Left cardiac atrium (tissue), 4 donors: ENCODE measurements at regions not wholly inside any gene's neighbourhood (a gene's known extent, or its start where the extent isn't known, plus 50 kb on each side); places are given as distances from the start of the nearest gene placed in this dataset.

Experiments
- ATAC-seq, 2 donors: fragments of 200-7000 bp; cut with Tn5 transposase; one replicate each; pipeline ENCODE4 v1.9.1; 2020; ENCODE audit warnings: mild to moderate bottlenecking in 2 of 2, moderate library complexity in 2 of 2
- DNase-seq: peaks from one replicate; pipeline ENCODE4 v3.0.0-alpha.2; 2020
- intact Hi-C, 2 donors: fragments of 100-400 bp; cut with DNase I; formaldehyde crosslinking; loops; one replicate each; pipeline versions ENCODE4 v1.14.1 to v1.15.1; 2022 to 2023
- donor health status: DM: no; HTN: yes; CAD: no.
- donor health status: DM: no; HTN: yes; CAD: no; lungs with severe emphysema.
- donor health status: DM: yes; HTN: yes; CAD: no.
- donor health status: Dilated cardiomyopathy.

- intact Hi-C loops: no loop called here
- ATAC-seq (no peak), DNase-seq (no peak)
These were observed 152.9 kb downstream of the RTL3 start for GRCh38 chrX:78506248-78506647.

DNA sequence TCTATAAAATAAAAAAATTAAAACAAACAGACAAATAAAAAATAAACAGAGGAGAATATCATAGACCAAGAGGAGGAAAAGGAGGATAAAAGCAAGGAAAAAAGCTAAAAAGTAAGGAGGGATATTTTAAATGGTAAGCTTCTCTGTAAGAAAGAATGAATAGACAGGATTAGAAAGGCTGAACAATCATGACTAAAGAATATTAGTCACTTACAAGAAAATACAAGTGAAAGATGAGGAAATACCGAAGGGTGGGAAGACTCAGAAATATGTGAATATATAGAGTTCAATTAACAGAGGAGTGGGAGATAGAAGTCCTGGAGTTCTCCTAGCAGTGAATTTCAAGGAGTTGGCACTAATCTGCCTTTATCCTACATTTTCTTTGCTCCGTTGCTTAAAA is 162.6 kb downstream of the RTL3 start:
- intact Hi-C loops: no loop called here
- DNase-seq: no peak
- ATAC-seq: no peak

DNA sequence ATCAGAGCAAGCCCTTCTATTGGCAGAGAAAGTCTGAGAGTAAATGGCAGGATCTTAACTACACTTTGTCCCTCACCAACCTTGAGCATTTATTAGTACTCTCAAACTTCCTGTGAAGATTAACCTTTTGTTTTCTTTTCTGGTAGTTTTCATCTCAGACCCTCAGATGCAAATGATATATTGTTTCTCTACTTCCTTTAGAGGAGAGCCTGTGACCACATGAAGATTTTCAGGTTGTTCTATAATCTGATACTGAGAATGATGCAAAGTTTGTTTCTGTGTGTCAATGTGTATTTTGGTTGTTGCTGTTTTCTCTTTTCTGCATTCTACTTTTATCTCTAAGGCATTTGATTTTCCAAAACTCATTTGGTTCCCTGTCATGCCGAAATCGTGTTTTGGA is 165.8 kb upstream of the CYSLTR1 start:
- ATAC-seq (no peak), DNase-seq (no peak)
- intact Hi-C loops: no loop called here

DNA sequence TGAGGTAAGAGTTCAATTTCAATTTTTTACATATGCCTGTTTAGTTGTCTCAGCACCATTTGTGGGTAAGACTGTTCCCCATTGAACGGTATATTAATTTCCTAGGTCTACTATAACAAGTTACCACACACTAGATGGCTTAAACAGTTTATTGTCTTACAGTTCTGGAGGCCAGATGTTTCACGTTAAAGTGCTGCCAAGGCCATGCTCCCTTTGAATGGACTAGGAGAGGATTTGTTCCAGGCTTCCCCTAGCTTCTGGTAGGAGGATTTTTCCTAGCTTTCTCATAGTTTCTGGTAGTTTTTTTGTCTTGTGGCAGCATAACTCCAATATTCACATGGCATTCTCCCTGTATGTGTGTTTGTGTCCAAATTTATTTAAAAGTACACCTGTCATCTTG is 149.3 kb upstream of the CYSLTR1 start:
- DNase-seq (no peak), ATAC-seq (no peak)
- intact Hi-C loops: no loop called here

GRCh38 chrX:78456909-78457308 is 129.5 kb upstream of the CYSLTR1 start:
- ATAC-seq (no peak), DNase-seq (no peak)
- intact Hi-C loops: no loop called here

- intact Hi-C loops: no loop called here
- DNase-seq: no peak
- no peak for ATAC-seq
These were observed 128.5 kb upstream of the CYSLTR1 start for GRCh38 chrX:78455901-78456300.

GRCh38 chrX:78452356-78452755 is 124.9 kb upstream of the CYSLTR1 start:
- DNase-seq: no peak
- intact Hi-C loops: no loop called here
- no peak for ATAC-seq

DNA sequence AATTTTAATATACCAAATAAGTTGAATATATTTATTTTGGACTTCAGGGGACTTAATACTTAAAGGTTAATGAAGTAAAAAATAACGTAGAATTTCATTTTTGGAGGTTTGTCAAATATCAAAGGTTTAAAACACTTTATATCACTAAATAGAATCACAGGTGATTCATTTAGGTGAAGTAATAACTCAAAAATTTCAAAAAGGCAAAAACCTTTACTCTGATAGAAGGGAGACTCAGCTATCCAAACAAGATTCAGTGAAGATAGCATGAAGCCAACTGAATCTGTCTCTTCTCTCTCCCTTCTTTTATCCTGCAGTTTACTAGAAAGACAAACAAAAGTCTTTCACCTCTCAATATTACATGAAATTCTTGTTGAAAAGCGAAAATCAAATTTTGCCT is 110.2 kb upstream of the CYSLTR1 start:
- intact Hi-C loops: no loop called here
- DNase-seq (no peak), ATAC-seq (no peak)

GRCh38 chrX:78429172-78429571 is 101.8 kb upstream of the CYSLTR1 start:
- no peak for DNase-seq
- no peak for ATAC-seq
- intact Hi-C loops: no loop called here

- intact Hi-C loops: no loop called here
- ATAC-seq: no peak
- no peak for DNase-seq
These were observed 61.3 kb upstream of the CYSLTR1 start for GRCh38 chrX:78388663-78389062.

DNA sequence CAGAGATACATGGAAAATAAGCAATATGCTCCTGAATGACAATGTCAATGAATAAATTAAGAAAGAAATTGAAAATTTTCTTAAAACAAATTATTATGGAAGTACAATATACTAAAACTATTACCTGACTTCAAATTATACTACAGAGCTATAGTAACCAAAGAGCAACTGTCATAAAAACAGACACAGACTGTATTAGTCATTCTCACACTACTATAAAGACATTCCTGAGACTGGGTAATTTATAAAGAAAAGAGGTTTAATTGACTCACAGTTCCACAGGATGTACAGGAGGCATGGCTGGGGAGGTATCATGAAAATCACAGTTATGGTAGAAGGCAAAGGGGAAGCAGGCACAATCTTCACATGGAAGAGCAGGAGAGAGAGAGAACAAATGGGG is 60.0 kb upstream of the CYSLTR1 start:
- no peak for DNase-seq
- no peak for ATAC-seq
- intact Hi-C loops: no loop called here

- DNase-seq: no peak
- intact Hi-C loops: no loop called here
- ATAC-seq: no peak
These were observed 57.1 kb upstream of the CYSLTR1 start for GRCh38 chrX:78384486-78384885.

DNA sequence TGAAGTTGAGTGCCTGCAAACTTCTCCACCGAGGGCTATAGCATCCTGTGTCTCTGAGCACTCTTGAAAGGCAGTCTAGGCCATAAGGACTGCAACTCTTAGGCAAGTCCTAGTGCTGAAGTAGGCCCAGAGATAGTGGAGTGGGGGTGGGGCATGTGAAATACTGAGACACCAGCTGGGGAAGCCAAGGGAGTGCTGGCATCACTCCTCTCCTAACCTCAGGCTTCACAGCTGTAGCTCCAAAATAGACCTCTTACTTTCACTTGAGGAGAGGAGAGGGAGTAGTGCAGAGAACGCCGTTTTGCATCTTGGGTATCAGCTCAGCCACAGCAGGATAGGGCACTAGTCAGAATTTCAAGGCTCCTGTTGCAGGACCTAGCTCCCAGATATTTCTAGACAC is 56.2 kb upstream of the CYSLTR1 start:
- intact Hi-C loops: no loop called here
- DNase-seq (no peak), ATAC-seq (no peak)

- intact Hi-C loops: no loop called here
- ATAC-seq (peak; percentile 15 to 48), DNase-seq (no peak)
These were observed 51.2 kb upstream of the CYSLTR1 start for GRCh38 chrX:78378476-78379115.
